ENCODE measurements at regions not wholly inside any gene's neighbourhood (a gene's known extent, or its start where the extent isn't known, plus 50 kb on each side); places are given as distances from the start of the nearest gene placed in this dataset.
"Not testable (repeated sequence)": the region's sequence is repeated elsewhere in the genome, so short reads cannot be mapped to it uniquely, and the experiment has no call there.

DNA sequence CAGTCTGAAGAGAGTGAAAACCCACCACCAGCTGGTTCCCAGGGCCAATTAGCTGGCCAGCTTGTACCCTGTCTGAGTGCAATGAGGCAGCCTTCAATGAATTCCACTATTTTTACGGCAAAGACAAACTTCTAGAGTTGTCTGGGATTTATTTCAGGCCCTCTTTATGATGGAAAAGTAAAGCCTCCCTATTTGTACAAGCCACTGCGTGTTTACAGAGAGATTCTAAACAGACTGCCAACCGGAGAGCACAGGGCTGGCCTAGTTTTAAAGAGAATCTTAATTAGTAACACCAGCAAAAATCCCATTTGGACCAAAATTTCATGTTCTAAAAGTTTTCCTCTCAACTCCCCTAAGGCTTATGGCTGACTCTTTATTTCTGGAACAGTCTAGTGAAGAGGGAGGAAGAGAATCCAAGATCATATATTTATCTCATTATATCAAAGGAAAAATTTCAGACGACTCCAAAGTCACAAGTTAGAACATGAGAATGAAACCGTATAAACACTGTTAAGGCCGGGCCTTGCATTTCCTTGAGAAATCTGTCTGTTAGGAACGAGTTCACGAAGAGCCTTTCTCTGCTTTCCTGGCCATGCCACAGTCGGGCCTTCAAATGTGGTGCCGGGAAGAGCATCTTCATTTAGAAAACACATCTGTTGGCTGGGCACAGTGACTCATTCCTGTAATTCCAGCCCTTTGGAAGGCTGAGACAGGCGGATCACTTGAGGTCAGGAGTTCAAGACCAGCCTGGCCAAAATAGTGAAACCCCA lies 724.6 kb upstream of the NRP1 start:
- H3K36me3 ChIP-seq (ENCODE audit: control insufficient read depth in 2 of 3, insufficient read depth in 3 of 3, low read length in 3 of 3): no peaks in the 10 kb centered on the region
- H3K9me3 ChIP-seq (ENCODE audit: control insufficient read depth in 2 of 3, low read length in 3 of 3): no peaks in the 10 kb centered on the region
- H3K27me3 Mint-ChIP-seq: peaks cover 0 to under 1% (median 0%) of the 10 kb centered on the region in 5 donors
- peaks cover 0 to 3% (median 0%) of the 10 kb centered on the region in 5 donors for H3K36me3 Mint-ChIP-seq
- ChIA-PET CTCF (interaction anchor here (0.7 kb wide), 1 partner anchor 390 kb away, joined by 6 read pairs; no protein-coding TSS in a partner anchor), POLR2A (no interaction called here)
- no peak overlapping the region for H3K4me3 Mint-ChIP-seq
- no peak overlapping the region for H3K27ac ChIP-seq (ENCODE audit: low read depth, low read length)
- no peaks in the 10 kb centered on the region for H3K4me1 ChIP-seq (ENCODE audit: control insufficient read depth in 2 of 2, insufficient read depth in 2 of 2, low read length in 2 of 2)
- H3K9me3 Mint-ChIP-seq: peaks cover 5 to 31% (median 8%) of the 10 kb centered on the region in 11 donors
- ATAC-seq: no peak
- no peak overlapping the region for H3K4me3 ChIP-seq (ENCODE audit: low read length)
- intact Hi-C loops (cut with micrococcal nuclease): no loop called here
- H3K27ac Mint-ChIP-seq: no peak overlapping the region
- H3K27me3 ChIP-seq (ENCODE audit: control insufficient read depth in 2 of 2, insufficient read depth in 2 of 2, low read length in 2 of 2): no peaks in the 10 kb centered on the region
- DNase-seq: no peak
- H3K4me1 Mint-ChIP-seq: no peaks in the 10 kb centered on the region

DNA sequence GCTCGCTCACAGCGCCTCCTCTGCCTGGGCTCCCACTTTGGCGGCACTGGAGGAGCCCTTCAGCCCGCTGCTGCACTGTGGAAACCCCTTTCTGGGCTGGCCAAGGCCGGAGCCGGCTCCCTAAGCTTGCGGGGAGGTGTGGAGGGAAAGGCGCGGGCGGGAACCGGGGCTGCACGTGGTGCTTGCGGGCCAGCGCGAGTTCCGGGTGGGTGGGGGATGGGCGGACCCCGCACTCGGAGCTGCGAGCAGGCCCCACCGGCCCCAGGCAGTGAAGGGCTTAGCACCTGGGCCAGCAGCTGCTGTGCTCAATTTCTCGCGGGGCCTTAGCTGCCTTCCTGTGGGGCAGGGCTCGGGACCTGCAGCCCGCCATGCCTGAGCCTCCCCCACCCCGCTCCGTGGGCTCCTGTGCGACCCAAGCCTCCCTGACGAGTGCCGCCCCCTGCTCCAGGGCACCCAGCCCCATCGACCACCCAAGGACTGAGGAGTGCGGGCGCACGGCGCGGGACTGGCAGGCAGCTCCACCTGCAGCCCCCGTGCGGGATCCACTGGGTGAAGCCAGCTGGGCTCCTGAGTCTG lies 721.0 kb upstream of the NRP1 start:
- H3K27me3 Mint-ChIP-seq; ATAC-seq; H3K27me3 ChIP-seq (ENCODE audit: control insufficient read depth in 2 of 2, insufficient read depth in 2 of 2, low read length in 2 of 2); H3K27ac ChIP-seq (ENCODE audit: low read depth, low read length); H3K36me3 ChIP-seq (ENCODE audit: control insufficient read depth in 2 of 3, insufficient read depth in 3 of 3, low read length in 3 of 3); intact Hi-C loops (cut with micrococcal nuclease); H3K4me1 Mint-ChIP-seq; H3K27ac Mint-ChIP-seq; CTCF ChIA-PET; H3K4me3 ChIP-seq (ENCODE audit: low read length); H3K4me1 ChIP-seq (ENCODE audit: control insufficient read depth in 2 of 2, insufficient read depth in 2 of 2, low read length in 2 of 2); POLR2A ChIA-PET; H3K9me3 ChIP-seq (ENCODE audit: control insufficient read depth in 2 of 3, low read length in 3 of 3); H3K4me3 Mint-ChIP-seq; H3K36me3 Mint-ChIP-seq; DNase-seq: not testable (repeated sequence)
- peaks cover 0 to 11% (median 3%) of the 10 kb centered on the region in 11 donors for H3K9me3 Mint-ChIP-seq

DNA sequence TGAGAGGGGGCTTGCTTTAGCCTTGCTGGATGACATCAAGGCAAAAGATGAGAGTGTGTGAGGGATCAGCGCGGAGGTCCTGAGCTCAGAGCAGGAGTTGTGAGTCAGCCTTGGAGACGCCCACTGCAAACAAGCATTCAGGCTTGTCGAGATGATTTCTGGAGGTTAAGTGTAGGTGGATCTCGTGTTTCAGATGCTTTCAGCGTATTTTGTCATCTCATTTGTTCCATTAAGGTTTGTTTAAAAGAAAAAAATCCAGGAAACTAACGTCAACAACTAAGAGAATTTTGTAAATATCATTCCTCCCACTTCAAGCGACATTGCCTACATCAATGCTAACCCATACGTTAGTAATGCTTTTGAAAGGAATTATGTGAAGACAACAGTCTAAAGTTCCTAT lies 715.4 kb upstream of the NRP1 start:
- no peak overlapping the region for H3K27ac Mint-ChIP-seq
- H3K36me3 Mint-ChIP-seq: no peaks in the 10 kb centered on the region
- Histone ChIP-seq H3K36me3 (ENCODE audit: control insufficient read depth in 2 of 3, insufficient read depth in 3 of 3, low read length in 3 of 3) (no peaks in the 10 kb centered on the region), H3K4me1 (ENCODE audit: control insufficient read depth in 2 of 2, insufficient read depth in 2 of 2, low read length in 2 of 2) (no peaks in the 10 kb centered on the region), H3K27ac (ENCODE audit: low read depth, low read length) (no peak overlapping the region), H3K27me3 (ENCODE audit: control insufficient read depth in 2 of 2, insufficient read depth in 2 of 2, low read length in 2 of 2) (no peaks in the 10 kb centered on the region), H3K9me3 (ENCODE audit: control insufficient read depth in 2 of 3, low read length in 3 of 3) (no peaks in the 10 kb centered on the region), H3K4me3 (ENCODE audit: low read length) (no peak overlapping the region)
- H3K27me3 Mint-ChIP-seq: peaks cover 0 to 8% (median 0%) of the 10 kb centered on the region in 5 donors
- ChIA-PET POLR2A (no interaction called here), CTCF (no interaction called here)
- ATAC-seq (no peak), DNase-seq (no peak)
- H3K4me3 Mint-ChIP-seq: no peak overlapping the region
- no peaks in the 10 kb centered on the region for H3K4me1 Mint-ChIP-seq
- intact Hi-C loops (cut with micrococcal nuclease): no loop called here
- peaks cover 0 to 13% (median 1%) of the 10 kb centered on the region in 11 donors for H3K9me3 Mint-ChIP-seq

DNA sequence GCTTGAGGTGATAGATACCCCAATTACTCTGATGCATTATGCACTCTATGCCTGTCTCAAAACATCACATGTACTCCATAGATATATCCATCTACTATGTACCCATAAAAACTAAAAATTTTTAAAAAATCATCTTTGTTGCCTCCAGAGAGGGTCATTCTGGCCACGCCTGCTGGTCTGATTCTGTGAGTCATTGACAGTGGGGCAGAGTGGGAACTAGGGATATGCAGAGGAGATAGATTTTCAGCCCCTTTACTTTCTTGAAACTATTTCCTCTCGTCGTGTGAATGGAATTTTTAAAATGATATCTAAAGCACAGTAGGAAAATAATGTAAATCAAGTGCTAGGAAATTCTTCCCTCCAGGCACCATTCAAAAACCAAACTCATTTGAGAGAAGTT lies 715.0 kb upstream of the NRP1 start:
- H3K27me3 Mint-ChIP-seq: peaks cover 0 to 8% (median 0%) of the 10 kb centered on the region in 5 donors

DNA sequence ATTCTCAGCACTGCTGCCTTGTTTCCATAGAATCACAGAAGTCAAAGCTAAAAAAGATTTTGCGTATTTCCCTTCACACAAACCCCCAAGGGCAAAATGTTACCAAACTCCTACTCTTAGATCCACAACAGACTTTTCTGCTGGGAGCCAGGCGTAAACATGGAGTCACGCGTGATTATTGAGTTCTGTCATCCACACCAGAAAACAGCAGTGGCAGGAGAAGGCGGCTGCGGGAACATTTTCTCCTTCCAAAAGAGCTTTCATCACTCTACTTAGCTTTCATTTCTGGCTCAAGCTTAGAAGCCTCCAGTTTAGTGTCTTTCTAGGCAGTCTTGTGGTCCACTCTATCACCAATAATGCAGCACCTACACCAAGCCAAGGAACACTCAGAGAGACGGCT lies 712.9 kb upstream of the NRP1 start:
- peaks cover 0 to 11% (median 0%) of the 10 kb centered on the region in 11 donors for H3K9me3 Mint-ChIP-seq
- H3K27me3 Mint-ChIP-seq: peaks cover 0 to 5% (median 3%) of the 10 kb centered on the region in 5 donors
- no peak for DNase-seq
- ATAC-seq: no peak
- POLR2A ChIA-PET: no interaction called here
- H3K27me3 ChIP-seq (ENCODE audit: control insufficient read depth in 2 of 2, insufficient read depth in 2 of 2, low read length in 2 of 2): no peaks in the 10 kb centered on the region
- intact Hi-C loops (cut with micrococcal nuclease): no loop called here
- no peak overlapping the region for H3K27ac Mint-ChIP-seq
- H3K36me3 ChIP-seq (ENCODE audit: control insufficient read depth in 2 of 3, insufficient read depth in 3 of 3, low read length in 3 of 3): no peaks in the 10 kb centered on the region
- no peaks in the 10 kb centered on the region for H3K36me3 Mint-ChIP-seq
- H3K4me1 ChIP-seq (ENCODE audit: control insufficient read depth in 2 of 2, insufficient read depth in 2 of 2, low read length in 2 of 2): no peaks in the 10 kb centered on the region
- no peak overlapping the region for H3K27ac ChIP-seq (ENCODE audit: low read depth, low read length)
- H3K4me1 Mint-ChIP-seq: no peaks in the 10 kb centered on the region
- no peaks in the 10 kb centered on the region for H3K9me3 ChIP-seq (ENCODE audit: control insufficient read depth in 2 of 3, low read length in 3 of 3)
- CTCF ChIA-PET: no interaction called here
- H3K4me3 ChIP-seq (ENCODE audit: low read length): no peak overlapping the region
- H3K4me3 Mint-ChIP-seq: no peak overlapping the region

More for the DNA sequence above, 715.0 kb upstream of the NRP1 start:
- no peak overlapping the region for H3K27ac ChIP-seq (ENCODE audit: low read depth, low read length)
- H3K4me3 ChIP-seq (ENCODE audit: low read length): no peak overlapping the region
- POLR2A ChIA-PET: no interaction called here
- H3K36me3 Mint-ChIP-seq: no peaks in the 10 kb centered on the region
- H3K27me3 ChIP-seq (ENCODE audit: control insufficient read depth in 2 of 2, insufficient read depth in 2 of 2, low read length in 2 of 2): no peaks in the 10 kb centered on the region
- H3K27ac Mint-ChIP-seq: no peak overlapping the region
- no peak overlapping the region for H3K4me3 Mint-ChIP-seq
- no peak for DNase-seq
- no peaks in the 10 kb centered on the region for H3K36me3 ChIP-seq (ENCODE audit: control insufficient read depth in 2 of 3, insufficient read depth in 3 of 3, low read length in 3 of 3)
- no peak for ATAC-seq
- no peaks in the 10 kb centered on the region for H3K9me3 ChIP-seq (ENCODE audit: control insufficient read depth in 2 of 3, low read length in 3 of 3)
- H3K4me1 Mint-ChIP-seq: no peaks in the 10 kb centered on the region
- intact Hi-C loops (cut with micrococcal nuclease): no loop called here
- peaks cover 0 to 13% (median 1%) of the 10 kb centered on the region in 11 donors for H3K9me3 Mint-ChIP-seq
- CTCF ChIA-PET: no interaction called here
- no peaks in the 10 kb centered on the region for H3K4me1 ChIP-seq (ENCODE audit: control insufficient read depth in 2 of 2, insufficient read depth in 2 of 2, low read length in 2 of 2)

DNA sequence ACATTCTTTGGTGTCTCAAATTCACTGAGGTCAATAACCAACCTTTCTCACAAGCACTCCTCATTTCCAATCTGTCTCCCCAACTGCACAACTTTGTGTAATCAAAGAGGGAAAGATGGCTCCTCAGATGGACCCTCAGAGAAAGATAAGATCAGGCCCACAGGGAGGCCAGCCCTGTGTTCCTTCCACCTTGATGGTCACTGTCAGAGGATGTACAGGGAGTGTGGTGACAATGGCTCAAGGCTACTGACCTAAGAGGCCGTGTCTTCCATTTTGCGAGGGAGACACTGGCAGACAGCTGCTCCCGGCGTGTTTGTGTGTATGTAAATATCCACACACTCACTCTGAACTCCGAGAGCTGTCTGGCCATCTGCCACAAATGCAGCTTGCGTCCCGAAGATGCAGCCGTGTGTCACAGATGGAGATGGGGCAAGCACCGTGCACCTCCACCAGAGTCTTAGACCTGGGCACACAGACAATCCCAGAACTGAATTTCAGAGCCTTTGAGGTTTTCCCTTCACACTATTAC lies 712.1 kb upstream of the NRP1 start:
- Mint-ChIP-seq H3K4me3 (no peak overlapping the region), H3K4me1 (no peaks in the 10 kb centered on the region), H3K27me3 (peaks cover 0 to 4% (median under 1%) of the 10 kb centered on the region in 5 donors), H3K27ac (no peak overlapping the region), H3K9me3 (peaks cover 0 to 7% (median 0%) of the 10 kb centered on the region in 11 donors), H3K36me3 (no peaks in the 10 kb centered on the region)
- CTCF ChIA-PET: no interaction called here
- no peak overlapping the region for H3K4me3 ChIP-seq (ENCODE audit: low read length)
- intact Hi-C loops (cut with micrococcal nuclease): no loop called here
- H3K4me1 ChIP-seq (ENCODE audit: control insufficient read depth in 2 of 2, insufficient read depth in 2 of 2, low read length in 2 of 2): no peaks in the 10 kb centered on the region
- POLR2A ChIA-PET: no interaction called here
- H3K9me3 ChIP-seq (ENCODE audit: control insufficient read depth in 2 of 3, low read length in 3 of 3): no peaks in the 10 kb centered on the region
- H3K36me3 ChIP-seq (ENCODE audit: control insufficient read depth in 2 of 3, insufficient read depth in 3 of 3, low read length in 3 of 3): no peaks in the 10 kb centered on the region
- DNase-seq (no peak), ATAC-seq (no peak)
- H3K27ac ChIP-seq (ENCODE audit: low read depth, low read length): no peak overlapping the region
- H3K27me3 ChIP-seq (ENCODE audit: control insufficient read depth in 2 of 2, insufficient read depth in 2 of 2, low read length in 2 of 2): no peaks in the 10 kb centered on the region

Measured in naive thymus-derived CD4-positive, alpha-beta T cell (primary cell).